ENCODE measurements at regions not wholly inside any gene's neighbourhood (a gene's known extent, or its start where the extent isn't known, plus 50 kb on each side); places are given as distances from the start of the nearest gene placed in this dataset.

DNA sequence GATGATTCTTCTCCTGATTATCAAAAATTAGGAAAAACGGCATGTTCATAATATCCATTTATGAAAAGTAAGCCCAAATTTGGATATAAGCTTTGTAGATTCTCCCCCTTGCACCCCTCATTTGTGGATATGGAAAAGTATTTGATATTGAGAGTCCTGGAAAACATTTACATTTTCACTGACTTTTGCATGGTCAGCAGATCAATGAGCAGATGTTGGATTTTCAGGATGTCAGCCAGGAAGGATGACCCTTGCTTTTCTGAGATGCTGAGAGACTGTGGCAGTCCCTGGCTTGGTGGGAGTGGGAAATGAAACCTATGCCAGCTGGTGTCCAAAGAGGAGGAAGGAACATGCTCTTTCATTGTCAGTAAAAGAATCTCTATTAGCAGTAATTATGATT lies 410.8 kb downstream of the DMAC1 start:
- Histone ChIP-seq H3K9ac (ENCODE audit: low read length) (no peak overlapping the region), H3K36me3 (ENCODE audit: control insufficient read depth, insufficient read depth, low read length, severe bottlenecking) (no peaks in the 10 kb centered on the region), H3K4me3 (ENCODE audit: low read length) (no peak overlapping the region), H3K9me3 (ENCODE audit: control insufficient read depth, low read length) (no peaks in the 10 kb centered on the region), H3K27me3 (replicated peaks; ENCODE audit: control insufficient read depth, insufficient read depth, low read length) (peaks cover 16% of the 10 kb centered on the region), H3K4me1 (ENCODE audit: control insufficient read depth, insufficient read depth, low read length) (no peaks in the 10 kb centered on the region)
- no peak for DNase-seq (ENCODE audit: low read depth)

DNA sequence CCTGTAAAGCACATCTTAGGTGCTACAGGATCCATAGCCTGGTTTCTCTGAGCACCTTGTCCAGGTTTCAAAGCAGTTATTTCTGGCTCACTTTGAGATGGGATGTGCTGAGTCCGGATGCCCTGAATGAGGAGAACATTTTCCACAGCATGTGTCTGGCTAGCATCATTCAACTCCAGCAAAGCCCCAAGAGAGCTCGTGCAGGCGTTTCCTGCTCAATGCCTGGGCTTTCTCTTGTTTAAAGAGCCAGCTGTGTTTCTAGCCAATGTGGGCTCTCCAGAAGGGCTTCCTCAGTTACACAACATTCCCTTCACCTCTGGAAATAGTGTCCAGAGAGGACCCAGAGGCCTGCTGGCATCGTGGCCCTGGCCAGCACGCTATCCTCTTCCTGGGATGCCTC lies 411.7 kb downstream of the DMAC1 start:
- Histone ChIP-seq H3K9me3 (ENCODE audit: control insufficient read depth, low read length) (no peaks in the 10 kb centered on the region), H3K4me1 (ENCODE audit: control insufficient read depth, insufficient read depth, low read length) (no peaks in the 10 kb centered on the region), H3K4me3 (ENCODE audit: low read length) (no peak overlapping the region), H3K27me3 (replicated peaks; ENCODE audit: control insufficient read depth, insufficient read depth, low read length) (peaks cover 16% of the 10 kb centered on the region), H3K36me3 (ENCODE audit: control insufficient read depth, insufficient read depth, low read length, severe bottlenecking) (no peaks in the 10 kb centered on the region), H3K9ac (ENCODE audit: low read length) (no peak overlapping the region)
- no peak for DNase-seq (ENCODE audit: low read depth)

DNA sequence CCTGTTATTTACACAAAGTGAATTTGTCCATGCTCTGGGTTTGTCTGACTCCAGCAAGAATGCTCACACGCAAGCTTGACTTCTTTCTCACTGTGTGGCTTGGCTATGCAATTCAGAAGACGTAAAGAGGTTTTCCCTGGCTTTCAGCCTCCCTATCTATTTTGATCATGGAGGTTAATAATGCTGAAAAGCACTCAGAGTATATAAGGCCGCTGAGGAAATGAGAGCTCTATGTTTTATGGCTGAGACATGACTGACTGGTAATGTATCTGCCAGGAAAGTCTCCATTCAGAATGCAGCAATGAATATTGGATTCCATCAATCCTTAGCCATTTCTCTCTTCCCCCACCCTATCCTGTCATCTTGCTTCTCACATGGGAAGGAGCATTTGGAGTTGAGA lies 417.3 kb downstream of the DMAC1 start:
- no peak for DNase-seq (ENCODE audit: low read depth)

DNA sequence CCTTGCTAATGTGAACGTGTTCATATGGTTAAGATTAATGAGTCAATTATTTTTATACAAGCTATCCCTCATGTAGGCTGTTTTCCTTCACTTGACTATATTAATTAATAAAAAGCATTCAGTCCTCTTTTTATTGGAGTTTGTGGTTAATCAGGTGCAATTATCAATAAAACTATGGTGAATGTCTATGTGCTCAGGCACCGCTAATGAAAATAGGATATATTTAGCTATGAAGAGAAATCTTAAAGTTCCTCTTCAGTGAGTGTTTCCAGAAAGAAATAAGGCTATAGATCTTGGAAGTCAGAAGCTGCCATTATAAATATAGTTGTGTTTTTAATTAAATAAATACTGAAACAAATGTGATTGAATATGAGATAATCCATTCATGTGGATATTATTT lies 422.1 kb downstream of the DMAC1 start:
- H3K4me1 ChIP-seq (ENCODE audit: control insufficient read depth, insufficient read depth, low read length): no peaks in the 10 kb centered on the region
- H3K9ac ChIP-seq (ENCODE audit: low read length): no peak overlapping the region
- H3K36me3 ChIP-seq (ENCODE audit: control insufficient read depth, insufficient read depth, low read length, severe bottlenecking): no peaks in the 10 kb centered on the region
- peaks cover 18% of the 10 kb centered on the region for H3K9me3 ChIP-seq (ENCODE audit: control insufficient read depth, low read length)
- no peaks in the 10 kb centered on the region for H3K27me3 ChIP-seq (replicated peaks; ENCODE audit: control insufficient read depth, insufficient read depth, low read length)
- DNase-seq (ENCODE audit: low read depth): no peak
- H3K4me3 ChIP-seq (ENCODE audit: low read length): no peak overlapping the region

More for the DNA sequence above, 417.3 kb downstream of the DMAC1 start:
- Histone ChIP-seq H3K4me3 (ENCODE audit: low read length) (no peak overlapping the region), H3K9me3 (ENCODE audit: control insufficient read depth, low read length) (peaks cover under 1% of the 10 kb centered on the region), H3K27me3 (replicated peaks; ENCODE audit: control insufficient read depth, insufficient read depth, low read length) (peaks cover 4% of the 10 kb centered on the region), H3K9ac (ENCODE audit: low read length) (no peak overlapping the region), H3K36me3 (ENCODE audit: control insufficient read depth, insufficient read depth, low read length, severe bottlenecking) (no peaks in the 10 kb centered on the region), H3K4me1 (ENCODE audit: control insufficient read depth, insufficient read depth, low read length) (no peaks in the 10 kb centered on the region)

DNA sequence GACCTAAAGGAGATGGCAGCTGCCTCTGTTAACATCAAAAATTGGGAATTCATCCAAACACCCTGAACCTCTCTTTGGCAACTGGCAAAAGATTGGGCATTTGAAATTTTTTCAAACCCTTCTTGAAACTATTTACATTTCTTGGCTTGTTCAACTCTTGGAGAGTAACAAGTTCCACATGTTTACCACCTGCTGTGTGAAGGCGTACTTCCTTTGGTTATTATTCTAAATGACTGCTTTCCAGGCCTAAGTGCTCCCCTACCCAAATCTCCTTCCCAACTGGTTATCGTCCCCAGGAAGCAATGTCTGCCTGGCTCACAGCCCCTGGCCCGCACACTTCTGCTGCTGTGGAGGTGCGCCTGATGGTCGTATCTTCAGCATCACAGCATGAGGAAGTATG lies 422.7 kb downstream of the DMAC1 start:
- Histone ChIP-seq H3K4me1 (ENCODE audit: control insufficient read depth, insufficient read depth, low read length) (no peaks in the 10 kb centered on the region), H3K4me3 (ENCODE audit: low read length) (no peak overlapping the region), H3K9ac (ENCODE audit: low read length) (no peak overlapping the region), H3K27me3 (replicated peaks; ENCODE audit: control insufficient read depth, insufficient read depth, low read length) (no peaks in the 10 kb centered on the region), H3K36me3 (ENCODE audit: control insufficient read depth, insufficient read depth, low read length, severe bottlenecking) (no peaks in the 10 kb centered on the region), H3K9me3 (ENCODE audit: control insufficient read depth, low read length) (peaks cover 18% of the 10 kb centered on the region)
- no peak for DNase-seq (ENCODE audit: low read depth)

DNA sequence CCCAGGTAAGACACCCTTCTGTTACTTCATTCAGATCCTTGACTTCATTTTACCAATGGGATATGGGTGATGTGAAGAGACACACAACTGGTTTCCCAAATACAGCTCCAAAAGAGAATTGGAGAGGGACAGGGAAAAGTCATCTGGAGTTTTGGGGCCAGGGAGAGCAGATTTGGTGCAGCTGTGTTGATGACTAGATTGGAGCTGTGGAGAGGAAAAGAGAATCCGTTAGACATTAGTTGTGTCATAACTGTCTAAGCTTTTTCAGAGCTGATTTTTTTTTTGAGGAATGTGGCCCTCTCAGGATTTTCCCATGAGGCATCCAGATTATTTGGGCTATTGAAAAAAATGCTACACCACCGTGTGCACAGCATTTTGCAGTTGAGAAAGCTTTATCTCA lies 423.4 kb downstream of the DMAC1 start:
- no peak overlapping the region for H3K4me3 ChIP-seq (ENCODE audit: low read length)
- no peaks in the 10 kb centered on the region for H3K36me3 ChIP-seq (ENCODE audit: control insufficient read depth, insufficient read depth, low read length, severe bottlenecking)
- no peaks in the 10 kb centered on the region for H3K27me3 ChIP-seq (replicated peaks; ENCODE audit: control insufficient read depth, insufficient read depth, low read length)
- H3K9me3 ChIP-seq (ENCODE audit: control insufficient read depth, low read length): peaks cover 18% of the 10 kb centered on the region
- H3K4me1 ChIP-seq (ENCODE audit: control insufficient read depth, insufficient read depth, low read length): no peaks in the 10 kb centered on the region
- DNase-seq (ENCODE audit: low read depth): no peak
- H3K9ac ChIP-seq (ENCODE audit: low read length): no peak overlapping the region

DNA sequence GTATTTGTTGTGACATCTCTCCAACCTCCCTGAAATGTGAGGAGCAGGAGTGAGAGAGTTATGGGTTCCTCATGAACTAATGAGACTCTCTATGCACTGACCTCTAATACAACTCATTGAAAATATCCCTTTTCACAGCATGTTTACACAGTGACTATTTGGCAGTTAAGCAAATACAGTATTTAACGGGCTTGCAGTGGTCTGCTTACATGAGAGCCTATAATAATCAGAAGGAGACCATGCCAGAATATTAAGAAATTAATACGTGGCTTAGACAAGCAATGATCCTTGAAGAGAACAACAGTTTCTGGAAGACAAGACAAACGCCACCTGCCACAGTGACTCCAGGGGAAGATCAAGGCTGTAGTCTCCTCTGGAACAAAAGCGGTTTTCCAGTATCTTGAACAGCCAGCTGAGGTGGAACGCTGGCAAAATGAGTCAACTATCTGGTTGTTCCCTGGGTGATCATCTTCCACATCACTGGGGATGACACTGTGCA lies 424.5 kb downstream of the DMAC1 start:
- Histone ChIP-seq H3K9ac (ENCODE audit: low read length) (no peak overlapping the region), H3K4me1 (ENCODE audit: control insufficient read depth, insufficient read depth, low read length) (peaks cover 4% of the 10 kb centered on the region), H3K9me3 (ENCODE audit: control insufficient read depth, low read length) (peaks cover 18% of the 10 kb centered on the region), H3K27me3 (replicated peaks; ENCODE audit: control insufficient read depth, insufficient read depth, low read length) (no peaks in the 10 kb centered on the region), H3K4me3 (ENCODE audit: low read length) (no peak overlapping the region), H3K36me3 (ENCODE audit: control insufficient read depth, insufficient read depth, low read length, severe bottlenecking) (no peaks in the 10 kb centered on the region)
- no peak for DNase-seq (ENCODE audit: low read depth)

DNA sequence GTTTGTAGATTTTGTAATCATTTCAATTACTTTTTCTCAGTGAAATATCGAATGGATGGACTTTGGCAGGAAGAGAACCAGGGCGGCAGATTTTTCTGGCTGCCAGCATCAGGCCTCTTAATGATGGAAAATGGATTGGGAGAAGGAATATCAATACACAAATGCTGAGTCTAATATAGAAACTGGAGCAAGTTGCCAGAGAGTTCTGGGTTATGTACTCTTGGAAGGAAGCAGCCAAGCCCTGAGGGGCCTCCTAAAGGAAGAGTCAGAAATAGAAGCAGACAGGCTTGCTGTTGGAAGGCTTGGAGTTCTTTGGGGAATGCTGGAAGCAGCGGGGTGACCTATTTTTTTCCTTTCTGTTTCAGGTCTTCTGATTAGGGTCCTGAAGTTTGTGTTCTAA lies 428.6 kb downstream of the DMAC1 start:
- no peaks in the 10 kb centered on the region for H3K27me3 ChIP-seq (replicated peaks; ENCODE audit: control insufficient read depth, insufficient read depth, low read length)
- no peak overlapping the region for H3K4me3 ChIP-seq (ENCODE audit: low read length)
- no peak for DNase-seq (ENCODE audit: low read depth)
- H3K36me3 ChIP-seq (ENCODE audit: control insufficient read depth, insufficient read depth, low read length, severe bottlenecking): no peaks in the 10 kb centered on the region
- peaks cover 6% of the 10 kb centered on the region for H3K9me3 ChIP-seq (ENCODE audit: control insufficient read depth, low read length)
- H3K4me1 ChIP-seq (ENCODE audit: control insufficient read depth, insufficient read depth, low read length): peaks cover 12% of the 10 kb centered on the region
- no peak overlapping the region for H3K9ac ChIP-seq (ENCODE audit: low read length)

DNA sequence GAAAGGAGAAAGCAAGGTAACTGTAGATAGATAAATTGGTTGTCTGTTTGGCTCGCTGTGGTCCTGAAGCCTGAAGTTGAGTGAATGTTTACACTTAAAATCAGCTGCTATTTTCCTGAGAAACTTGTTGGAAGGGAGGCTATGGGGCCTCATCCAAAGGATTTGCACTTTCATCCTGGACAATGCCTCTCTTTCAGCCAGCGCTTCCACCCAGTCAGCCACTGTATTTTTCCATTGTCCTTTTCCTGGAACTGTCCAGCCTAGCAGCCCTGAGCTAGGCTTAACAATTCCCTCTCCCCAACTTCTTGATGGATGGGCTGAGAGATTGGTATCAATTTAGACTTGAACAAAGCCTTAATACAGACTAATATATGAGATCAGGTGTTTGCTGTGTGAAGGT lies 429.2 kb downstream of the DMAC1 start:
- DNase-seq (ENCODE audit: low read depth): no peak
- no peaks in the 10 kb centered on the region for H3K9me3 ChIP-seq (ENCODE audit: control insufficient read depth, low read length)
- H3K27me3 ChIP-seq (replicated peaks; ENCODE audit: control insufficient read depth, insufficient read depth, low read length): no peaks in the 10 kb centered on the region
- H3K9ac ChIP-seq (ENCODE audit: low read length): no peak overlapping the region
- no peaks in the 10 kb centered on the region for H3K36me3 ChIP-seq (ENCODE audit: control insufficient read depth, insufficient read depth, low read length, severe bottlenecking)
- H3K4me1 ChIP-seq (ENCODE audit: control insufficient read depth, insufficient read depth, low read length): peaks cover 12% of the 10 kb centered on the region
- H3K4me3 ChIP-seq (ENCODE audit: low read length): no peak overlapping the region

DNA sequence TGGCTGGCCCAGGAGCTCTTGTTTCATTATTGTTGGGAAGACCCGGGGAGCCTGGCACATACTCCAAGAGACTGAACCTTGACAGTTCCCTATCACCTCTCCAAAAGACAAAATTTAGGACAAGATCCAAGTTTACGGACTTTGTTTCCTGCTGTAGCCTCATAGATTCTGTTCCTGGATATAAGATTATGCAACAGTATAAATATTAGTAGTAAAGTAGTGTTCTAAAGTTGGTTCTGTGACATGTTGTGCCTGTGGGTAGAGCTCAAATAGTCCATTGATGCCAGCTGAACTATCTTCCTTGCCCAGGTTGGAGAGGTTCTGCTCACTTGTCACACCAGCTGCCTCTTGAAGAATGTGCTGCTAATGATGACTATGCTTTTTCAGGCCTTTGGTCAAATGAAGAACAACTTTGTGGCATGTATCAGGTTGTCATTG lies 430.2 kb downstream of the DMAC1 start:
- H3K27me3 ChIP-seq (replicated peaks; ENCODE audit: control insufficient read depth, insufficient read depth, low read length): no peaks in the 10 kb centered on the region
- no peaks in the 10 kb centered on the region for H3K9me3 ChIP-seq (ENCODE audit: control insufficient read depth, low read length)
- no peak for DNase-seq (ENCODE audit: low read depth)

DNA sequence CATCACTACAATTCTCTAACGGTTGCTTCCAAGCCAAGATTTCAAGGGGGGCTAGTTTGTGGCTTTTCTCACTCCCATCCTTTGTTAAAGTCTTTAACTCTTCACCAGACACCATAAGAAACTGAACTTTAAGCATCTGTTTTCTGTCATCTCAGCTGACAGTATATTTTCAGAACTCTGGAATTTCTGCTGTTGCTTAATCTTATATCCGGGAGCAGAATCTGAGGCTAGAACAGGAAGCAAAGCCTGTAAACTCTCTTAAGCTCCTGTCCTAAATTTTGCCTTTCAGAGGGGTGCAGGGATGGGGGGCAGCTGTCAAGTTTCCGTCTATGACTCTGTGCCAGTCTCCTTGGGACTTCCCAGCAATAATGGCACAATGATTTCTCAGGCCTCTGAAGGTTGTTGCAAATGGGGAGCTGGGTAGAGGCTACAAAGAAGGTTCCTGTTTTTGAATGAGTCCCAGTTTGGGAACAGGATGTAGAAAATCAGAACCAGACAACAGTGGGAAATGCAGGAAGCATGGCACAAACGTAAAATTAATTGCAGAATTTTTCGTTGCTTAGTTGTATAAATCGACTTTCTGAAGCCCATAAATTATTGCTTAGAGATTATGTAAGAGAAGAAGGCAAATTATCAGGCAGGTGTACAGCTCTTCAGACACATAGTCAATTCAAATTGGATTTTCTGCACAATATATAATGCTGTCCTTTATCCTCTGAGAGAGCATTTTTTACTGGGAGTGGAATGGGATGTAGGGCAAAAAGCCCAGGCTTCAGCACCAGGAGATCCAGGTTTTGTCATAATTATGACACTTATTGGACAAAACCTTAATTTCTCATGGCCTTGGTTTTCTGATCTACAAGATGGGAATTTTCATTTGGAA lies 430.9 kb downstream of the DMAC1 start:
- H3K36me3 ChIP-seq (ENCODE audit: control insufficient read depth, insufficient read depth, low read length, severe bottlenecking): no peaks in the 10 kb centered on the region
- no peaks in the 10 kb centered on the region for H3K9me3 ChIP-seq (ENCODE audit: control insufficient read depth, low read length)
- no peaks in the 10 kb centered on the region for H3K27me3 ChIP-seq (replicated peaks; ENCODE audit: control insufficient read depth, insufficient read depth, low read length)
- peak; percentile 37 for DNase-seq (ENCODE audit: low read depth)
- peaks cover 12% of the 10 kb centered on the region for H3K4me1 ChIP-seq (ENCODE audit: control insufficient read depth, insufficient read depth, low read length)
- no peak overlapping the region for H3K9ac ChIP-seq (ENCODE audit: low read length)
- H3K4me3 ChIP-seq (ENCODE audit: low read length): no peak overlapping the region

More for the DNA sequence above, 430.2 kb downstream of the DMAC1 start:
- Histone ChIP-seq H3K4me1 (ENCODE audit: control insufficient read depth, insufficient read depth, low read length) (peaks cover 12% of the 10 kb centered on the region), H3K9ac (ENCODE audit: low read length) (no peak overlapping the region), H3K36me3 (ENCODE audit: control insufficient read depth, insufficient read depth, low read length, severe bottlenecking) (no peaks in the 10 kb centered on the region), H3K4me3 (ENCODE audit: low read length) (no peak overlapping the region)

Data from adipocyte (in vitro differentiated cells).